Stomach (tissue), 4 donors: ENCODE measurements at regions not wholly inside any gene's neighbourhood (a gene's known extent, or its start where the extent isn't known, plus 50 kb on each side); places are given as distances from the start of the nearest gene placed in this dataset.

ENCODE experiments used
- EP300 ChIP-seq: sonication (generic); formaldehyde crosslinking; IDR thresholded peaks from one replicate; pipeline ENCODE4 v1.6.1; 2017; ENCODE audit warnings: antibody characterized with exemption
- POLR2A ChIP-seq, 4 donors: fragments of 450-650 bp; IDR thresholded peaks; one replicate each; pipeline ENCODE4 v1.6.1; 2016; ENCODE audit warnings: antibody characterized with exemption in 4 of 4, control low read depth in 2 of 4, mild to moderate bottlenecking in 1 of 4, moderate library complexity in 1 of 4
- POLR2AphosphoS5 ChIP-seq, 3 donors: sonication (generic); formaldehyde crosslinking; IDR thresholded peaks; one replicate each; pipeline ENCODE4 v1.6.1; 2016; ENCODE audit warnings: antibody characterized with exemption in 3 of 3
- TF ChIP-seq, protein P1 (sequence below), 7 experiments: fragments of 450-650 bp in 4 of 7; fragments of 200-600 bp in 3 of 7; sonication (generic) in 3 of 7; IDR thresholded peaks; one replicate each; pipeline ENCODE4 v1.5.1; 2016 to 2019; ENCODE audit warnings: antibody characterized with exemption in 7 of 7, control low read depth in 2 of 7, mild to moderate bottlenecking in 1 of 7

DNA sequence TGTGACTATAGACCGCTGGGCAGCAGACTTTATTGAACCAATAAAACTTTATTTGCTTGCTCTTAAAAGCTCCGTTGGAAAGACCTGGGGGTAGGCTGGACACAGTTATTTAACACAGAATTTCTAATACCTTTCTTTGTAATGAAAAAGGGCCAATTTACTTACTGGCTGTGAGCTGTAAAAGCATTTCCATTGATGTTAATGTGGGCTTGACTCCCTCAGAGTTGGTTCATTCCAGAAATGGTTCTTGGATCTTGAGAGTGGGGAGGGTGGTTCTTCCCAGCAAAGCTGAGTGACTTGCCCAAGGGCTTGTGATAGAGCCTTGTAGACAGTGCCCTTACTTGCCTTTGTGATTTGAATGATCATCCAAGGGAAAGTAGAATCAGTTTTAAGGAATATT is 100.6 kb downstream of the SOX4 start:
- TF ChIP-seq POLR2AphosphoS5 (IDR thresholded peaks at IDR 0.05) = no peak
- TF ChIP-seq, protein P1, sequence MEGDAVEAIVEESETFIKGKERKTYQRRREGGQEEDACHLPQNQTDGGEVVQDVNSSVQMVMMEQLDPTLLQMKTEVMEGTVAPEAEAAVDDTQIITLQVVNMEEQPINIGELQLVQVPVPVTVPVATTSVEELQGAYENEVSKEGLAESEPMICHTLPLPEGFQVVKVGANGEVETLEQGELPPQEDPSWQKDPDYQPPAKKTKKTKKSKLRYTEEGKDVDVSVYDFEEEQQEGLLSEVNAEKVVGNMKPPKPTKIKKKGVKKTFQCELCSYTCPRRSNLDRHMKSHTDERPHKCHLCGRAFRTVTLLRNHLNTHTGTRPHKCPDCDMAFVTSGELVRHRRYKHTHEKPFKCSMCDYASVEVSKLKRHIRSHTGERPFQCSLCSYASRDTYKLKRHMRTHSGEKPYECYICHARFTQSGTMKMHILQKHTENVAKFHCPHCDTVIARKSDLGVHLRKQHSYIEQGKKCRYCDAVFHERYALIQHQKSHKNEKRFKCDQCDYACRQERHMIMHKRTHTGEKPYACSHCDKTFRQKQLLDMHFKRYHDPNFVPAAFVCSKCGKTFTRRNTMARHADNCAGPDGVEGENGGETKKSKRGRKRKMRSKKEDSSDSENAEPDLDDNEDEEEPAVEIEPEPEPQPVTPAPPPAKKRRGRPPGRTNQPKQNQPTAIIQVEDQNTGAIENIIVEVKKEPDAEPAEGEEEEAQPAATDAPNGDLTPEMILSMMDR (IDR thresholded peaks at IDR 0.05) = no peak
- TF ChIP-seq POLR2A (IDR thresholded peaks at IDR 0.05) = no peak
- no peak for TF ChIP-seq EP300
